ENCODE measurements at regions not wholly inside any gene's neighbourhood (a gene's known extent, or its start where the extent isn't known, plus 50 kb on each side); places are given as distances from the start of the nearest gene placed in this dataset.
"Not testable (repeated sequence)": the region's sequence is repeated elsewhere in the genome, so short reads cannot be mapped to it uniquely, and the experiment has no call there.

DNA sequence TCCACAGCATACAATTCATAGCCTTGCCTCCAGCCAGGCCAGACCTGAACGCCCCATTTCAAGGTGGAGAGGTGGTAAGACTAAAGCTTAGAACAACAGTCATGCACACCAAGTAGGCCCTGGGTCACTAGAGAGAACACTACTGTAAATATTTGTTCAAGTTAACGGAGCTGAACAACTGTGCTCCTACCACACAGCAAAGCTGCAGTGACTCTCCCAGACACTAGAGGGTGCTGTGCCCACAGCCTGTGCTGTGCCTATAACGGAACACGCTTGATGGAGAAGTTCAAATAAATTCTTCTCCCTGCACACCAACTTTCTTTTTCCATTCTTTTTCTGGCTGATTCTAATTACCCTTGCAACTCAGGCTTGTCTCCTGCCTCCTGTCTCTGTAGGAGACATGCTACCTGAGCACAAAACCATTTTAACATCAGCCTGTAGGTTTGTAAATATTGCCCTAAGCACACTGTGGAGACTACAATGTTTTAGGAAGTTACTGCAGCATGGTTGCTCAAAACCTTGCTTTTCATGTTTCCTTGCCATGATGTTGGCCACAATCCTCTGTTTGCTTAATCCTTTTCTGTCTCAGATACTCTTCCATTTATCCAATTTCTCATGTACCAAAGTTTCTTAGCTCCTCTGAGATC, 103.1 kb upstream of the TERB2 start:
- H3K36me3 ChIP-seq; intact Hi-C loops (cut with micrococcal nuclease): not testable (repeated sequence)

DNA sequence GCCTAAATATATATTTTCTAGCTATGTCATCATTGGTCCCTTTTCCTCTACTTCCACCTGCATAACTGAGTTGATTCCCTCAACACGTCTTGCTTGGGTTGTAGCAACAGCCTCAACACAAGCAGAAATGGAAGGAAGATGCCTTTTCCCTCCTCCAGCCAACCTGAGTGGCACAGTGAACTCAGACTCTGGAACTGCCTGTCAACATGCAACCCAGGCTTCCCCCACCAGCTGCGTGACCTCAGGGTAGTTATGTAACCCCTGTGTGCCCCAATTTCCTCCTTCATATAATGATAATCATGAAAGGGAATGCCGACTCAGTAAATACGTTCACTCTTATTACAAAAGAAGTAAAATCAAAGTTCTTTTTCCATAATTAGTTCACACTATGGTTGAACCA, 101.8 kb upstream of the TERB2 start:
- H3K4me1 ChIP-seq; H3K27me3 ChIP-seq (ENCODE audit: low read depth); intact Hi-C loops (cut with micrococcal nuclease); H3K4me3 ChIP-seq; H3K27ac ChIP-seq (replicated peaks); H3K9me3 ChIP-seq (replicated peaks); DNase-seq; H3K36me3 ChIP-seq: not testable (repeated sequence)

More for the DNA sequence above, 103.1 kb upstream of the TERB2 start:
- H3K4me3 ChIP-seq; H3K4me1 ChIP-seq; H3K27ac ChIP-seq (replicated peaks); H3K9me3 ChIP-seq (replicated peaks); H3K27me3 ChIP-seq (ENCODE audit: low read depth): not testable (repeated sequence)
- TF ChIP-seq, protein P1, sequence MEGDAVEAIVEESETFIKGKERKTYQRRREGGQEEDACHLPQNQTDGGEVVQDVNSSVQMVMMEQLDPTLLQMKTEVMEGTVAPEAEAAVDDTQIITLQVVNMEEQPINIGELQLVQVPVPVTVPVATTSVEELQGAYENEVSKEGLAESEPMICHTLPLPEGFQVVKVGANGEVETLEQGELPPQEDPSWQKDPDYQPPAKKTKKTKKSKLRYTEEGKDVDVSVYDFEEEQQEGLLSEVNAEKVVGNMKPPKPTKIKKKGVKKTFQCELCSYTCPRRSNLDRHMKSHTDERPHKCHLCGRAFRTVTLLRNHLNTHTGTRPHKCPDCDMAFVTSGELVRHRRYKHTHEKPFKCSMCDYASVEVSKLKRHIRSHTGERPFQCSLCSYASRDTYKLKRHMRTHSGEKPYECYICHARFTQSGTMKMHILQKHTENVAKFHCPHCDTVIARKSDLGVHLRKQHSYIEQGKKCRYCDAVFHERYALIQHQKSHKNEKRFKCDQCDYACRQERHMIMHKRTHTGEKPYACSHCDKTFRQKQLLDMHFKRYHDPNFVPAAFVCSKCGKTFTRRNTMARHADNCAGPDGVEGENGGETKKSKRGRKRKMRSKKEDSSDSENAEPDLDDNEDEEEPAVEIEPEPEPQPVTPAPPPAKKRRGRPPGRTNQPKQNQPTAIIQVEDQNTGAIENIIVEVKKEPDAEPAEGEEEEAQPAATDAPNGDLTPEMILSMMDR (IDR thresholded peaks at IDR 0.05; ENCODE audit: borderline replicate concordance) = peak; percentile 83
- DNase-seq = peak; percentile 26

DNA sequence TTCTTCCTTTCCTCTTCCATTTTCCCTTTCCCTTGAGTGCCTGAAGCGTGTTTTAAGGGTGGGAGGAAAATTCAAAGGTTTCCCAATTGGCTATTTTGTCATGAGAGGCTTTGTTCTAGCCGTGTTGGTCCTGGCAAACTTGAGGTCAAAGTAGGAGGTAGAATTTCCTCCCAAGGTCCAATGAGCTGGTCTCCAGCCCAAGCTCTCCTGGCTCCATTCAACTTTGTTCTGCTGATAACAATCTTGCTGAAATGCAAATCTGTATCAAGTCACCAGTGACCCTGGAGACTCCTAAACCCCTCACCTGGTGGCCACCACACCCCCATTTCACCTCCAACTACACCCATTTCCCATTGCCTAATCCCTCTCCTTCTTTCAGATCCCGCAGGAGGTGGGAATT, 100.2 kb upstream of the TERB2 start:
- H3K27ac ChIP-seq (replicated peaks); intact Hi-C loops (cut with micrococcal nuclease): not testable (repeated sequence)

DNA sequence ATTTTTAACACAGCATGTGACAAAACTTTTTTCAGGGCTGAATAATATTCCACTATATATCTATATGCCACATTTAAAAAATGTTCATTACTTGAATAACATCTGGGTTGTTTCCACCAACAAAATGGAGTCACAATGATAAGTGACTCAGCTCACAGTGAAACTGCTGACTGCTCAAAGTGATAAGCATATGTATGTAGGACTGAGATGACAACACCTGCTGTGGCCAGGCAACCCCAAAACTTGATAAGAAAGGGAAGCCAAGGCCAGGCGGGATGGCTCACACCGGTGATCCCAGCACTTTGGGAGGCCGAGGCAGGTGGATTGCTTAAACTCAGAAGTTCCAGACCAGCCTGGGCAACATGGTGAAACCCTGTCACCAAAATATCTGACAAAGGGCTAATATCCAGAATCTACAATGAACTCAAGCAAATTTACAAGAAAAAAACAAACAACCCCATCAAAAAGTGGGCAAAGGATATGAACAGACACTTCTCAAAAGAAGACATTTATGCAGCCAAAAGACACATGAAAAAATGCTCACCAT, 99.2 kb upstream of the TERB2 start:
- H3K27ac ChIP-seq (replicated peaks); H3K27me3 ChIP-seq (ENCODE audit: low read depth); intact Hi-C loops (cut with micrococcal nuclease); H3K9me3 ChIP-seq (replicated peaks); DNase-seq; H3K36me3 ChIP-seq; H3K4me3 ChIP-seq; H3K4me1 ChIP-seq: not testable (repeated sequence)

More for the DNA sequence above, 100.2 kb upstream of the TERB2 start:
- not testable (repeated sequence) for H3K4me1 ChIP-seq; DNase-seq; H3K36me3 ChIP-seq; H3K27me3 ChIP-seq (ENCODE audit: low read depth); H3K9me3 ChIP-seq (replicated peaks); H3K4me3 ChIP-seq

GRCh38 chr15:44859088-44859487, 97.4 kb upstream of the TERB2 start:
- H3K27ac ChIP-seq (replicated peaks); H3K4me3 ChIP-seq; H3K4me1 ChIP-seq; H3K36me3 ChIP-seq; intact Hi-C loops (cut with micrococcal nuclease); DNase-seq; H3K27me3 ChIP-seq (ENCODE audit: low read depth): not testable (repeated sequence)
- peaks cover 11% of the 10 kb centered on the region for H3K9me3 ChIP-seq (replicated peaks)

DNA sequence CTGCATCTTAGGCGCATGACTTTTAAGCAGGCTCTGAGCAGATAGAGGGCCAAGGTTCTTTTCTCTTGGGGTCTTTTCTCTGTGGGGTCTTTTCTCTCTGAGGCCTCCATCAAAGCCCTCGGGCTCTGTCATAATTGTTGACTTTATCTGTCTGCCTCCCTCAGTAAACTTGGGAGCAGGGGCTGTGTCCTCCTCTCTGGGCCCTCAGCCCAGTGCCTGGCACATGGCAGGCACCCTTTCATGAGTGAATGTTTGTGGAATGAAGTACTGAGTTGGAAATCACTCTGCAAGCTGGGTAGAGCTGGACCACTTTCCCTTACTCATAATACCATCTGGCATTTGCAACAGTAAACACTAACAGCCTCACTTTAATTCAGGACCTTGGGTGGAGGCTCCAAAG, 96.3 kb upstream of the TERB2 start:
- H3K36me3 ChIP-seq; H3K4me3 ChIP-seq; H3K4me1 ChIP-seq; DNase-seq; H3K27me3 ChIP-seq (ENCODE audit: low read depth); intact Hi-C loops (cut with micrococcal nuclease); H3K27ac ChIP-seq (replicated peaks): not testable (repeated sequence)
- H3K9me3 ChIP-seq (replicated peaks) = peaks cover 11% of the 10 kb centered on the region

- no peak overlapping the region for H3K27ac ChIP-seq (replicated peaks)
- DNase-seq = no peak
- H3K4me1 ChIP-seq = no peaks in the 10 kb centered on the region
- intact Hi-C loops (cut with micrococcal nuclease) = no loop called here
- H3K36me3 ChIP-seq = no peaks in the 10 kb centered on the region
- TF ChIP-seq, protein P1 (IDR thresholded peaks at IDR 0.05; ENCODE audit: borderline replicate concordance) = no peak
- peaks cover 11% of the 10 kb centered on the region for H3K9me3 ChIP-seq (replicated peaks)
- no peak overlapping the region for H3K4me3 ChIP-seq
- peaks cover 7% of the 10 kb centered on the region for H3K27me3 ChIP-seq (ENCODE audit: low read depth)
Observed at GRCh38 chr15:44861439-44861910, 95.0 kb upstream of the TERB2 start.

DNA sequence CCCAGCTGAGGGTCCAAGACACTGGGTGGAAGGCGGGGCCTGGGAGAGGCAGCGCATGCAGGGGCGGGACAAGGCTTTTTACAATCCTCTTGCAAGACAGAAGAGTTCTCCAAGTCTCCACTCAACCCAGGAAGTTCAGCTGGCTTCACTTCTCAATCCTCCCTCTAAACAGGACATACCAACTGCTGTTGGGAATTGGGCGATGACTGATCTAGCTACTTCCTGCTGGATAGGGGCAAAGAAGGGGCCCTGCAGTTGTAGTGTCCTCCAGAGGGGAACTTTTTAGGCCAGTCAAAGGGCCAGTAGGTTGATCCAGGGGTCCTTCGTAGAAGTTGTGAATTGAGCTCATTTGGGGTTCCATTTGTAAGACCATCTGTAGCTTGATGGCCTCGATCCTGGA, 94.6 kb upstream of the TERB2 start:
- Histone ChIP-seq H3K27ac (replicated peaks) (no peak overlapping the region), H3K27me3 (ENCODE audit: low read depth) (peaks cover 10% of the 10 kb centered on the region), H3K9me3 (replicated peaks) (peaks cover 11% of the 10 kb centered on the region), H3K4me3 (no peak overlapping the region), H3K4me1 (no peaks in the 10 kb centered on the region), H3K36me3 (no peaks in the 10 kb centered on the region)
- TF ChIP-seq, protein P1 (IDR thresholded peaks at IDR 0.05; ENCODE audit: borderline replicate concordance) = no peak
- no peak for DNase-seq
- intact Hi-C loops (cut with micrococcal nuclease) = no loop called here

DNA sequence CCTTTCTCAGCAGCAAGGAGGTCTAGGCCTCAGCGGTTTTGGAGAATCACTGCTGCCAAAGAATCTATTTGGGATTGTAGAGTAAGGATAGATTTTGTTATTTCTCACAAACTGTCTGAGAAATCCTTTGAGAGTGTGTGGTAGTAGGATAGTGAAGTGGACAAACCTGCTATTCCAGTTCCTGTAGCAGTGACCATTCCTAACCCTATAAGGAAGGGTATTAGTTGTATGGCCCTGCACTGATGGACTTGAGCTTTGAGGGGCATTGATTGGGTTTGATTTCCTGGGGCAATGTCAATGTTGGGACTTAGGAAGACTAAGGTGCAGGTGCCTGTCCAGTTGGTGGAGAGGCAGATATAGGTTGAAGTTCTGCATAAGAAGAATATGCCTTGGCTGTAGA, 93.6 kb upstream of the TERB2 start:
- DNase-seq; intact Hi-C loops (cut with micrococcal nuclease): not testable (repeated sequence)

DNA sequence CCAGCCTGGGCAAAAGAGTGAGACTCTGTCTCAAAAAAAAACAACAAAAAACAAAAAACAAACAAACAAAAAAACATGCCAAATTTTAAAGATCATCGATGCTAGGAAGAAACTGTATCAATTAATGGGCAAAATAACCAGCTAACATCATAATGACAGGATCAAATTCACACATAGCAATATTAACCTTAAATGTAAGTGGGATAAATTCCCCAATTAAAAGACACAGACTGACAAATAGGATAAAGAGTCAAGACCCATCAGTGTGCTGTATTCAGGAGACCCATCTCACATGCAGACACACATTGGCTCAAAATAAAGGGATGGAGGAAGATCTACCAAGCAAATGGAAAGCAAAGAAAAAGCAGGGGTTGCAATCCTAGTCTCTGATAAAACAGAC, 88.4 kb upstream of the TERB2 start:
- DNase-seq; H3K36me3 ChIP-seq; H3K27ac ChIP-seq (replicated peaks); H3K4me1 ChIP-seq; intact Hi-C loops (cut with micrococcal nuclease); H3K4me3 ChIP-seq: not testable (repeated sequence)
- Histone ChIP-seq H3K27me3 (ENCODE audit: low read depth) (peaks cover 10% of the 10 kb centered on the region), H3K9me3 (replicated peaks) (peaks cover 25% of the 10 kb centered on the region)

More for the DNA sequence above, 93.6 kb upstream of the TERB2 start:
- not testable (repeated sequence) for H3K27ac ChIP-seq (replicated peaks); H3K4me3 ChIP-seq; H3K4me1 ChIP-seq; H3K36me3 ChIP-seq
- Histone ChIP-seq H3K27me3 (ENCODE audit: low read depth) (peaks cover 10% of the 10 kb centered on the region), H3K9me3 (replicated peaks) (peaks cover 15% of the 10 kb centered on the region)

GRCh38 chr15:44870125-44870524, 86.4 kb upstream of the TERB2 start:
- intact Hi-C loops (cut with micrococcal nuclease); H3K27ac ChIP-seq (replicated peaks): not testable (repeated sequence)

More at GRCh38 chr15:44870125-44870524, 86.4 kb upstream of the TERB2 start:
- H3K4me3 ChIP-seq, DNase-seq, H3K36me3 ChIP-seq, H3K4me1 ChIP-seq: not testable (repeated sequence)
- Histone ChIP-seq H3K9me3 (replicated peaks) (peaks cover 36% of the 10 kb centered on the region), H3K27me3 (ENCODE audit: low read depth) (peaks cover 10% of the 10 kb centered on the region)
